GM19468 (cell line): ENCODE measurements at regions not wholly inside any gene's neighbourhood (a gene's known extent, or its start where the extent isn't known, plus 50 kb on each side); places are given as distances from the start of the nearest gene placed in this dataset.
A peak's percentile ranks its signal among the peaks of the same experiment; 100 is the strongest.

Experiments
- ATAC-seq: cut with Tn5 transposase; IDR thresholded peaks from one replicate; pipeline ENCODE4 v1.9.1; 2021; ENCODE audit warnings: mild to moderate bottlenecking, moderate library complexity, moderate number of reproducible peaks; ENCODE audit not compliant: unreplicated experiment; ENCODE audit errors: extremely low read depth

- no peak for ATAC-seq
Observed at GRCh38 chr7:50210706-50211115, 93.8 kb upstream of the IKZF1 start.

- ATAC-seq = no peak
Observed at GRCh38 chr7:50209461-50210135, 94.9 kb upstream of the IKZF1 start.

- no peak for ATAC-seq
Observed at GRCh38 chr7:50208378-50208982, 96.0 kb upstream of the IKZF1 start.

GRCh38 chr7:50207686-50208255 lies 96.7 kb upstream of the IKZF1 start:
- no peak for ATAC-seq

- no peak for ATAC-seq
Observed at GRCh38 chr7:50207251-50207564, 97.3 kb upstream of the IKZF1 start.

- no peak for ATAC-seq
Observed at GRCh38 chr7:50206453-50207250, 97.9 kb upstream of the IKZF1 start.

GRCh38 chr7:50205011-50205410 lies 99.5 kb upstream of the IKZF1 start:
- no peak for ATAC-seq

- no peak for ATAC-seq
Observed at GRCh38 chr7:50204581-50204980, 99.9 kb upstream of the IKZF1 start.

GRCh38 chr7:50203521-50203920 lies 101.0 kb upstream of the IKZF1 start:
- ATAC-seq = no peak

GRCh38 chr7:50202052-50202555 lies 102.4 kb upstream of the IKZF1 start:
- ATAC-seq = no peak

- no peak for ATAC-seq
Observed at GRCh38 chr7:50199824-50200223, 104.7 kb upstream of the IKZF1 start.

- ATAC-seq = peak; percentile 64
Observed at GRCh38 chr7:50197549-50197948, 104.5 kb upstream of the ZPBP start.

GRCh38 chr7:50196719-50197118 lies 103.7 kb upstream of the ZPBP start:
- no peak for ATAC-seq

- no peak for ATAC-seq
Observed at GRCh38 chr7:50190776-50191175, 97.7 kb upstream of the ZPBP start.

- ATAC-seq = no peak
Observed at GRCh38 chr7:50189371-50189770, 96.3 kb upstream of the ZPBP start.

- no peak for ATAC-seq
Observed at GRCh38 chr7:50185951-50186682, 93.1 kb upstream of the ZPBP start.

- ATAC-seq = no peak
Observed at GRCh38 chr7:50185208-50185607, 92.2 kb upstream of the ZPBP start.

- no peak for ATAC-seq
Observed at GRCh38 chr7:50184271-50184990, 91.4 kb upstream of the ZPBP start.

- no peak for ATAC-seq
Observed at GRCh38 chr7:50182759-50183158, 89.7 kb upstream of the ZPBP start.

- no peak for ATAC-seq
Observed at GRCh38 chr7:50181081-50181480, 88.0 kb upstream of the ZPBP start.
